ENCODE measurements at regions not wholly inside any gene's neighbourhood (a gene's known extent, or its start where the extent isn't known, plus 50 kb on each side); places are given as distances from the start of the nearest gene placed in this dataset.

DNA sequence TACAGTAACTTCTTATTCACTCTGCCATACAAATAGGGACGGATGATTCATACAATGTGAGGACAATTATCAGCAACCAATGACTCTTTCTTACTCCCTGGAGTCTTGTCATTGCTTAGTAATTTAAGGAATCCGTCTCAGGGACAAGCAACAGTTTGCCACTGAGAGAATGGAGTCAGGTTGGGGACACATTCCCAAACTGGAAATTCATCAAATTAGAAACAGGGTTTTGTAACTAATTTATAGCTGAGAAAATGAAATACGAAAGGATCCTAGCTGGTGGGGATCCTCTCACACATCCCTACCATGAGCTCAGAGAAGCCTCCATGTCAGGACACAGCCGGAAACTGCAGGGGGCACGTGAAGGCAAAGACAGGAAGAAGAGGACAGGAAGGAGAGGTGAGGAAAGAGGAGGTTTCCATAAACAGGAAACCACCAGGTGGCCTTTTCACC, 50.4 kb upstream of the KDR start:
- no peak for DNase-seq

- no peak for DNase-seq
These were observed 51.1 kb upstream of the KDR start for GRCh38 chr4:55176497-55176896.

DNA sequence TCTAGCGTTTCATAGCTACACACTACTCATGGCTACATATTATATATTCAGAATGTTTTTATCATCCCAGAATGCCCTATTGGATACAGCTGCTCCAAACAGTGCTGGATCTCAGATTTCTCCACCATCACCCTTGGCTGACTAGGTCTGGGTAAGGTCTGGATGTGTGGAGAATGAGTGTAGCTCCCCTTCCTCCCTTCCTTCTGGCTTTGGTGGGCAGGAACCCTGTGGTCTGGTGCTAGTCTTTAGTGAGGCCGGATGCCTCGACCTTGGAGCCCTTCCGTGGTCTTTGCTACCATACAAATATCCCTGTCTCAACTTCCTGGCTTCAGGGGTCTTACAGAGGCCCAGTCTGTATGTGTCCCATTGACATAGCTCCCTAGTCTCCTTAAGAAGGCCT, 52.1 kb upstream of the KDR start:
- no peak for DNase-seq

DNA sequence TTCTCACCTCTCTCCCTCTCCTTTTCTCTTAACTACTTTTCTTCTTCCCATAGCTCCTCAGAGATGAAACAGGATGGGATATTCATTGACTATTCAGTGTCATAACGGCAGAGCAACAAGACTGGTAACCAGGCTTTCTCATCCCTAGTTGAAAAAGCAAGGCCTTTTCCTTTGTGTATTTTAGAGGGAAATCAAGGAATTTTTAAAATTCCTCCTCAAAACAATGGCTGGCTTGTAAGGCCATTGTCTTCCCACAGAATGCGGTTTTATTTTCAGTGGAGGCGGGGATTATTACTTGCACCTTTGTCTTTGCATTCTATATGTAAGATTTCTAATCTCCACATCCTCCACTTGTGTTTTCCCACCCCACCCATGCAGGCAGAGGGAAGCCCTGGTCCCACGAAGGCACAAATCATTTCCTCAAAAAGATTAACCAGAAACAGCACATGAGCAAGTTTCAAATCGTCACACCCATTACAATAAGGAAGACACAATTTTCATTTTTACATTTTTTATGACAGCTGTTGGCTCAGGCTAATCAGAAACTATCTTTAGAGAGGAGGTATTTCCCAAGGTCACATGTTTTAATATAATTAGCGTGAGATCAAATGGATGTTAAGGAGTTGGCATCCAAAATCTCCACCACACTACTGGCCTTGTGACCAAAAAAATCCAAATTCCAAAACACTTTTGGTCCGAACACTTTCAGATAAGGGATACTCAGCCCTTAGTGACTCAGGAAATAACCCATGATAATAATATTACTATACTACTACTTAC, 53.0 kb upstream of the KDR start:
- DNase-seq: no peak

- DNase-seq: peak; percentile 43
These were observed 55.9 kb upstream of the KDR start for GRCh38 chr4:55181010-55182005.

GRCh38 chr4:55183926-55184599, 58.7 kb upstream of the KDR start:
- no peak for DNase-seq

DNA sequence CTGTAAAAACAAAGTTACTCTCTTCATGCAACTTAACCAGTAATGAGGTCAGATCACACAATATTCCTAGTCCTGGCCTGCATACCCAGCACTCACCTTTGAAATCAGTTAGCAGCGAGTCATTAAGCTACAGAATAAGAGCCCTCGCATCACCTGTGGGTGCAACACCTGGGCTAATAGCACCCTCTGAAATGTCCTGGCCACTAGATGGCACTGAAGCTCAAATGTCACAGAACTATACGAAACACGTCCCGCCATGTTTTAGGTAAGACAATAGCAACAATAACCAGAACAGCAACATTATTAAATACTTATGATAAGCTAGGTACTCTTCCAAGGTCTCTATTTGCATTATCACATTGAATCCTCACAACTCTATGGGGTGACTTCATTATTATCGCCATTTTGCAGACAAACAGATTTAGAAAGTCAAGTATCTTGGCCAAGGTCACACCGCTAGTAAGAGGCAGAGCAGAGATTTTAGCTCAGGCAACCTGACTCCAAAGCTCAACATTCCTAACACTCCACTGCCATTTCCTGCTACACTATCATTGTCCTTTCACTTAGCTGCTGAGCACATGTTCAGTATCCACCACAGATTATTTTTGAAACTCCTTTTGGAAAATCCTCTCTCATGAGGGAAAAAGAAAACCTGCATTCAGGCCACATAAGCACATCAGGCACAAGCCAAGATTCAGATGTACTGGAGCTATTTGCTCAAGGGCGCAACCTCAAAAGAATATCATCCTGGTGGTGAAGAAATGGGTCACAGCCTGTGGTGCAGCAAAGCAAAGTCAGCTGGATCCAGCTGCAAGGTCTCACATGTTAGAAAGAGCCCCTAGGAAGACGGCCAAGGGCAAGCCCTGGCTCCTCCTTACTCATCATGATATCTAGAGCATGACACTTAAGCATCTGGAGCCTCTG, 59.5 kb upstream of the KDR start:
- no peak for DNase-seq

- DNase-seq: no peak
These were observed 60.7 kb upstream of the KDR start for GRCh38 chr4:55186123-55186522.

GRCh38 chr4:55186700-55187099, 61.3 kb upstream of the KDR start:
- DNase-seq: no peak

DNA sequence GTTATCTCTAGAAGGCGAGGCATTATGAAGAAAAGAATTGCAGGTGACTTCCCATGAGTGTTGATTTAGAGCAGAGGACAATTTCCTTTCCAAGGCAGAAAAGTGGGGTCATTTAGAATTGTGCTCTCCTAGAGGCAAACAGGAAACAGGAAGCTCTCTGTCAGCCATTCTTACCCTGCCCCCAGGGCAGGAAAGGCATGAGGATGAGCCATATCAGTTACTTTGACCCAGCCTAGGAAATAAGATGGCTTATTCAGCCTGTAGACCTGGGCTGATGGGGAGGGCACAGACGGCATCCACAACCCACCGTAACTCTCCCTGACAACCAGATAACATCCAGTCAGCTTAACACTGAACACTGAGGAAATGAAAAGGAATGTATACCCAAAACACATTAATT, 88.8 kb upstream of the KDR start:
- no peak for DNase-seq

DNA sequence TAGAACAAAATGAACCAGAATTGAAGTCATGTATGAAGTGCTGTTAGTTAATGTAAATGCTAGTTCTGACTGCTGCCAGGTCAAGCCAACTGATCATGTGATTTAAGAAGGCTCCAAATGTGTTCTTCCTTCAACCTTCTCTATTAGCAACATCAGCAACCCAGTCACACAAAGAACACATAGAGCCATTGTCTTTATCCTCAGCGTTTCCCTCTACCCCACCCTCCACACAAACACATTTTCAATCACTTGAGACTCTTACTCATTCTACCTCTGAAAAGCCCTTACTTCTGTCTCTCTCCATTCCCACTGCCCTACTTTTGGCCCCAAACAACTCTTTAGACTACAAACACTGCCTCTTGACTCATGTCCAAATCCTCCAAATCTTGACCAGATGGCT, 89.7 kb upstream of the KDR start:
- no peak for DNase-seq

GRCh38 chr4:55216863-55217635, 91.7 kb upstream of the KDR start:
- DNase-seq: no peak

GRCh38 chr4:55218041-55218440, 92.6 kb upstream of the KDR start:
- no peak for DNase-seq

DNA sequence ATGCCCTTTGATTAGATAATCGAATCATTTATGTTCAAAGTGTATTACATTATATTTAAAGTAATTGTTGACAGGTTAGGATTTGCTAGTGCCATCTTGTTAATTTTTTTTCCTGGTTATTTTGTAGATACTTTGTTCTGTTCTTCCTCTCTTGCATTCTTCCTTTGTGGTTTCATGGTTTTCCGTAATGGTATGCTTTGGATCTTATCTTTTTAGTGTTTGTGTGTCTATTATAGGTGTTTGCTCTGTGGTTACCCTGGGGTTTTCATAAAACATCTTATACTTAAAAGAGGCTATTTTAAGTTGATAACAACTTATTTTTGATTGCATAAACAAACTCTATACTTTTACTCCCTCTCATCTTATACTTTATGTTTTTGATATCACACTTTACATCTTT, 108.2 kb upstream of the SRD5A3 start:
- DNase-seq: no peak

DNA sequence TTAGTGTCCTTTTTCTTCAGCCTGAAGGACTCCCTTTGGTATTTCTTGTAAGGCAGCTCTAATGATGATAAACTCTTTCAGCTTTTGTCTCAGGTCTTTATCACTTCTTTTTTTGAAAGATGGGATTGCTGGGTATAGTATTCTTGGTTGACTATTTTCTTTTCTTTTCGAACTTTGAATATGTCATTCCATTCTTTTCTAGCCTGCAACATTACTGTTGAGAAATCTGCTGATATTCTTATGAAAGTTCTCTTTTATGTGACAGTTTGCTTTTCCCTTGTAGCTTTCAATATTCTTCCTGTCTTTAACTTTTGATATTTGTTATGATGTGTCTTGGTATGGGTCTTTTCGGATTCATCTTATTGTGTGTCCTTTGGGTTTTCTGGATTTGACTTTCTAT, 107.6 kb upstream of the SRD5A3 start:
- no peak for DNase-seq

GRCh38 chr4:55241461-55241860, 104.6 kb upstream of the SRD5A3 start:
- no peak for DNase-seq

DNA sequence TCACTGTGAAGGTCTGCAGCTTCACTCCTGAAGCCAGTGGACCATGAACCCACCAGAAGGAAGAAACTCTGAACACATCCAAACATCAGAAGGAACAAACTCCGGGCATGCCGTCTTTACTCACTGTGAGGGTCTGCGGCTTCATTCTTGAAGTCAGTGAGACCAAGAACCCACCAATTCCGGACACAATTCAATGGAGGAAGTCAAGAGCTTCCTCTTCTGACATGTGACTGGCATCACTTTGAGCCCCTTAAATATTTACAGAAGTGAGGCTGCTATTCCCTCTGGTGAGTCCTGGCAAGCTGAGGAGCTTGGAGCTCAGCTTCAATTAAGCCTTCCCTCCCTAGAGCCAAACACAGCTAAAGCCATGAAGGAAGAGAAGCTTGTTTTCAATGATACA, 103.5 kb upstream of the SRD5A3 start:
- DNase-seq: no peak

GRCh38 chr4:55247521-55247920, 98.5 kb upstream of the SRD5A3 start:
- no peak for DNase-seq

- DNase-seq: no peak
These were observed 97.3 kb upstream of the SRD5A3 start for GRCh38 chr4:55248756-55249155.

GRCh38 chr4:55249476-55249875, 96.6 kb upstream of the SRD5A3 start:
- DNase-seq: no peak
